NCI-H69 (cell line): ENCODE measurements at regions not wholly inside any gene's neighbourhood (a gene's known extent, or its start where the extent isn't known, plus 50 kb on each side); places are given as distances from the start of the nearest gene placed in this dataset.
A peak's percentile ranks its signal among the peaks of the same experiment; 100 is the strongest.
"Not testable (repeated sequence)": the region's sequence is repeated elsewhere in the genome, so short reads cannot be mapped to it uniquely, and the experiment has no call there.

ENCODE experiments used
- DNase-seq: peaks from one replicate; lab custom pipeline; 2025; lab: John Stamatoyannopoulos, UW

- no peak for DNase-seq
These were observed 532.7 kb downstream of the NLGN4X start for GRCh38 chrX:5695971-5696370.

GRCh38 chrX:5683996-5684395, 544.7 kb downstream of the NLGN4X start:
- no peak for DNase-seq

GRCh38 chrX:5681159-5681558, 547.5 kb downstream of the NLGN4X start:
- peak; percentile 34 for DNase-seq

- no peak for DNase-seq
These were observed 554.6 kb downstream of the NLGN4X start for GRCh38 chrX:5674036-5674435.

DNA sequence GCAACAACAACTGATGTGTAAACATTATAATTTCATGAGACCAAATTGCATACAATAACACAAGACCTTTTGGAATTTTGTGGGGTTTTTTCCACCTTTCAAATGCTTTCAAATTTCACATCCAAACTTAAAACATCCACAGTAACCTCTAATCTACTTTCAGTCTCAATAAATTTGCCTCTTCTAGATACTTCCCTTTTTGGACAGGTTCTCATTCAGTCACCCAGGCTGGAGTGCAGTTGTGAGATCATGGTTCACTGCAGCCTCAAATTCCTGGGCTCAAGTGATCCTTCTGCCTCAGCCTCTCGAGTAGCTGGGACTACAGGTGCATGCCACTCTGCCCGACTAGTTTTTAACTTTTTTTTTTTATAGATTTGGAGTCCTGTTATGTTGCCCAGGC, 556.6 kb downstream of the NLGN4X start:
- no peak for DNase-seq

GRCh38 chrX:5666689-5667088, 562.0 kb downstream of the NLGN4X start:
- DNase-seq: not testable (repeated sequence)

DNA sequence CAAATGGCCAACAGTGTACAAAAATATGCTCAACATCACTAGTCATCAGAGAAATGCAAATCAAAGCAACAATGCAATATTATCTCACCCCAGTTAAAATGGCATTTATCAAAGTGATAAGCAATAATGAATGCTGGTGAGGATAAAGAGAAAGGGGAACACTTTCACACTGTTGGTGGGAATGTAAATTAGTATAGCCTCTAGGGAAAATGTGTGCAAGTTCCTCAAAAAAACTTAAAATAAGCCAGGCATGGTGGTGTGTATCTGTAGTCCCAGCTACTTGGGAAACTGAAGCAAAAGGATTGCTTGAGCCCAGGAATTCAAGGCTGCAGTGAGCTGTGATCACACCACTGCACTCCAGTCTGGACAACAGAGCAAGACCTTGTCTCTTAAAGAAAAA, 572.1 kb downstream of the NLGN4X start:
- no peak for DNase-seq

- no peak for DNase-seq
These were observed 577.8 kb downstream of the NLGN4X start for GRCh38 chrX:5650904-5651303.

GRCh38 chrX:5648941-5649568, 579.6 kb downstream of the NLGN4X start:
- DNase-seq: no peak

- no peak for DNase-seq
These were observed 581.8 kb downstream of the NLGN4X start for GRCh38 chrX:5646818-5647217.

DNA sequence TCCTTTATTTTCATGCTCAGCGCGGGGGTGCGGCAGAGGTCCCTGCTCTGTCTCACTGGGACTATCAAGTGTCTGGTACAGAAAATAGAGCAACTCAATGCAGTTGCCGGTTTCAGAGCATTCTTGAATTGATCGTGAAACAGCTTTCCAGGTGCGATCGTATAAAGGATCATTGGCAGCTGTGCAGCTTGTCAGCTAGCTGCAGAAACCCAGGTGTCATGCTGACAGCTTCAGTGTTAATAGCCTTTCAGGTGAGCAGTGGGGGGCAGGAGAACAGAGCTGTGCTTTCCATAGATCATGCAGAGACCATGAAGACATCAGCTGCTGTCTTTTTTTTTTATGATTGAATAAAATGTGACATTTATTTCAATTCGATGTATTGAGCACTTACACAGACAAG, 583.9 kb downstream of the NLGN4X start:
- DNase-seq: peak; percentile 57

DNA sequence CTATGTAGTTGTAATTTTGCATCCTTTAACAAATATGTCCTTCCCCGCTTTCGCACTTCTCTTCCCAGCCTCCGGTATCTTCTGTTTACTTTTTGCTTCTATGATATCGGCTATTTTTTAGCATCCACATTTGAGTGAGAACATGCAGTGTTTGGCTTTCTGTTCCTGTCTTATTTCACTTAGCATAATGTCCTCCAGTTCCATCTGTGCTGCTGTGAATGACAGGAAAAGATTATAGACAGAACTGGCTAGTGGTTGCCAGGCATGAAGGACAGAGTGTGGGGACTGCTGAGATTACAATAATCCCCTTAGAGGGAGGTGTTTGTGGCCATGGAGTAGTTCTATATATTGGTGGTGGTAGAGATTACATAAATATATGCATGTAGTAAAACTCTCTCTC, 588.6 kb downstream of the NLGN4X start:
- no peak for DNase-seq

DNA sequence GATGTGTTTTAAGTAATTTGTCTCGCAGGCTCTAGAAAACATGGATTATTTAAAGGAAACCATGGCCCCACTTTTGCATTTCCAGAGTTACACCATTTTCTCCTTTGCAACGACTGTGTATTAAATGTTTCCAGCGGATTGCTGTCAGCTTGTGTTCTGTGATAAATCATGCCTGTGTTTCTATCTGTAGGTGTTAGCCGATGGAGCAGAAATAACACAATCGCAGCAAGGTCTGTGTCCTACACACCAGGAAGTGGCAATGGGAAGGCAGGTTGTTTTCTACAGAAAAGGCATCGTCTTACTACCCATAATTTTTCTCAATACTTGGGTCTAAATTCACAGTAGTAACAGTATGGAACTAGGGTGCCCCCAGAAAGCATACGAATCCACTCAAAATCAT, 590.1 kb downstream of the NLGN4X start:
- DNase-seq: no peak

GRCh38 chrX:5632887-5633286, 595.8 kb downstream of the NLGN4X start:
- DNase-seq: no peak

DNA sequence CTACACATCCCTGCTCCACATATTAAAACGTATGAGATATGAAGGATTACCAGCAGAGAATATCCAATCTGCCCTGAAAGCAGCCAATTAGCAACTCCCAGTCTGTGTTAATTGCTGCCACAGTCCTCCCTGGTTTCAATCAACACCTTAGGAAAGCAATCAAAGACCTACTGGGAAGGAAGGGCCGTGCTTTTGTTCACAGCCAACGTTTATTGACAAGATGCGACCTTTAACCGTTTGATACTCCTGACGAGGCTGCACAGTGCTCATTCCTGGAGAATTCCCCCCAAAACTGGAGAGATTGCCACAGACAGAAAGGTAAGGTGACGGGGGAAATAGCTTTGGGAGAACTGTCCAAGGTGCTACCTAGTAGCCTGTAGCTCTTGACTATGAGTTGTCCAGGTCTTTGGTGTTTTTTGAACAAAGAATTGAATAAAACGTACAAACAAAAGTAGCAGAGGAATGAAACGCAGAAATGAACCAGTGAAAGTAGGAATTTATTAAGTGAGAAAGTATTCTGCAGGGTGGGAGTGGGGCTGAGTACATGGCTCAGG, 596.5 kb downstream of the NLGN4X start:
- DNase-seq: no peak

GRCh38 chrX:5617666-5618065, 611.0 kb downstream of the NLGN4X start:
- no peak for DNase-seq

GRCh38 chrX:5595570-5595969, 633.1 kb downstream of the NLGN4X start:
- no peak for DNase-seq

DNA sequence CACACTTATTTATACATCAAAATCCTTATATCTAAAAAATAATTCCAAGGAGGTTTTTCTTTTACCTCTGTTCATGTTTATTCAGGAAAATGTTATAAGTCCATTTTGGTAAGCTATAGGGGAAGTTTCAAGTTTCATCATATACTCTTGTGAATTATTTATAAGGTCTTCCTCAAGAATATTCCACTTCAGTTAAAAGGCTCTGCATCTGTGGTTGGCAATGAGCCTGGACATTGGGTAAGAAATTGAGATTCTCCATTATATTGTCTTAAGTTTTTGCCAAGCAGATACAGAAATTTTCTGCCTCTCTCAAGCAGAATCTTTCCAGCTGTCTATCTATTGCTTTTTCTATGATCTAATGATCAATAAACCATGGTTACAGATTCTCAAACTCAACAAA, 641.9 kb downstream of the NLGN4X start:
- DNase-seq: no peak

DNA sequence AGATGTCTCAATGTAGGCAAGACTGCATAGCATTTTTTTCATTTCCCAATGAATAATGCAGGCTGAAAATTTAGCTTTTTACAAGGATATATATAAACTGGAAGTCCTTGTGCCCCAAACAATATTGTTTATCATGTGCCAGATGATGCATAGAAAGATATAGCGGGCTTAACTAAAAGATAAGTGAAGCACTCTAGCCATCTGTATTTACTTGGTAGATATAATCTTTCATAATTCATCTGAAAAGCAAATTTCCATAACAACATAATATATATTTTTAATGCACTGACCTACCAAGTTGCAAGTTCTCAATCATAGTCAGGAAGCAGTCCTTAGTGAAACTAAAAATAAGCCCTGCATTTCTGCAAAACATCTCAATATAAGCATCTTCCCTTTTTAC, 653.3 kb downstream of the NLGN4X start:
- no peak for DNase-seq

DNA sequence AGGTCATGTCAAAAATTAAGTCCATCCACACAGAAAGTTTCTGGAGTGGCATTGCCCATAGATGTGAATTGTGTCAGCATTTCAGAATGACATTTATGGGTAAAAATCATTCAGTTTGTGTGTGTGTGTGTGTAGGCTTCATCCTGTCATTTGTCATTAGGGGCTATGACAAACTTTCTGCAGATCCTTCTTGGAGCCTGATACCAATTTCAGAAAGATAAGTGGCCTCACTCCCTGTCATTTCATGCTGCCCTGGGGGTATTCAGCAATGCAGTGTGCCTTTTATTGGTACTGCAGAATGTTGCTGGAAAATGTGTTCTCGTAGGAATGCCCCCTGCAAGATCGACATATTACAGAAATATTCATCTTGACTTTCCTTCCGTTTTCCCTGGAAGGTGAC, 659.7 kb downstream of the NLGN4X start:
- no peak for DNase-seq

DNA sequence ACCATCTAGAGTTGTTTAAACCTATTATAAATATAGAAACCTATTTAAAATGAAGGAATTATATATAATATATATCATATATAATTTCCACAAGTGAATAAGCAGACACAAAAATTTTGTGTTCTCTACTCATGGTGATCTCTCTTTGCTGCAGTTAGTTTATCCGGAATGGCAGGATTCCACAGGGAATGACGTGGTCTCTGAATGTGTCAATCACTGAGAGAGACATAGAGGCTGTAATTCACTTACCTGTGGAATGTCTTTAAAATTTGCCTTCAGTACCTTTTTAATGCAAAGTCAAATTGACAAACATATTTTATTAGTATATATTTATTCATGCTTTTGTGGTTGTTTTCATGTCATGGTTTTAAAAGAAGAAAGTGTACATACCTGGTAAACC, 669.3 kb downstream of the NLGN4X start:
- DNase-seq: no peak

DNA sequence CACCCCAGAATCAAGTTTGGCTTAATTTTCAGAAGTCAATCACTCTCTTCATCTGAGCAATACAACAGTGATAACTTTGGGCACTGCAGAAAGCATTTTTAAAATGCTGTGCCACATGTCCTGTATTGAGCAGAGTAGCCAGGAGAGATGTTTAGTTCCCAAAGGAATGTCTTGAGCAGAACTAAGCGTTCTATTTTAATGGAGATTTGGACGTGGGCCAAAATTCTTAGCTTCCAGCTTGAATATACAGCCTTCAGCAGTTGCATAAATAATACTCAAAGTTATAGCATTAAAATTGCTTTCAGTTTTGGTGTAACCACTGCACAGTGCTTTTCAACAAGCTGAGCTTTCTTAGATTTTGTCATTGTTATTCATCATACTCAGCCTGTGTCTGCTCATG, 679.2 kb downstream of the NLGN4X start:
- DNase-seq: no peak

GRCh38 chrX:5537098-5537497, 691.6 kb downstream of the NLGN4X start:
- DNase-seq: no peak

DNA sequence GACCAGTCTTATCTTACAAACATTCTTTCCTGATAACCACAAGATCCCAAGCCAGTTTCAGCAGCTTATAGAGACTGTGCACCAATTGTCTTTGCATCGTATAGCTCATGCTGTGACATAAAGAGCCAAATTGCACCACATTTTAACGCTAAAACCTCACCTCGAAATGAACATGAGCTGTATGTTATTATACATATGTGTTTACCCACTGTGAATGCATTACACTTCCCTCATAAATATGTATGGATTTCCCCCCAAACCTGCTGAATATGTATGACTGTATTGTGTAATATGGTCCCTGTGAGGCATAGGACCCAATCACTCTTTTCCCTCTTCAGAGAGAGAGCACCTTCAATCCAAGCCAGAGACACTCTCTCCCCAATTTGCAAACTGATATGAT, 692.4 kb downstream of the NLGN4X start:
- DNase-seq: no peak
